Mesodermal cell (in vitro differentiated cells): ENCODE measurements at regions not wholly inside any gene's neighbourhood (a gene's known extent, or its start where the extent isn't known, plus 50 kb on each side); places are given as distances from the start of the nearest gene placed in this dataset.

ENCODE experiments used
- H3K27ac ChIP-seq: 2 replicates; pipeline ENCODE4 v1.7.0; 2013; ENCODE audit warnings: mild to moderate bottlenecking, low read depth, low read length, moderate library complexity; ENCODE audit not compliant: severe bottlenecking
- H3K36me3 ChIP-seq: 2 replicates; pipeline ENCODE4 v1.7.1; 2013; ENCODE audit warnings: mild to moderate bottlenecking, low read length, moderate library complexity; ENCODE audit not compliant: control insufficient read depth, insufficient read depth
- H3K4me1 ChIP-seq: one replicate; pipeline ENCODE4 v1.7.1; 2013; ENCODE audit warnings: mild to moderate bottlenecking, low read length; ENCODE audit not compliant: insufficient read depth, control insufficient read depth, poor library complexity, severe bottlenecking
- H3K4me3 ChIP-seq: 2 replicates; pipeline ENCODE4 v1.7.0; 2013; ENCODE audit warnings: low read length, control low read depth, mild to moderate bottlenecking; ENCODE audit not compliant: insufficient read depth, poor library complexity, severe bottlenecking; ENCODE audit errors: extremely low read depth
- H3K9me3 ChIP-seq: 2 replicates; pipeline ENCODE4 v1.7.1; 2013; ENCODE audit warnings: mild to moderate bottlenecking, low read length, moderate library complexity; ENCODE audit not compliant: control insufficient read depth
- WGBS, 2 experiments: methylation state at CpG; one replicate each; pipeline ENCODE4 v1.1.5; 2013; ENCODE audit warnings: missing lambda C conversion rate in 2 of 2; ENCODE audit not compliant: insufficient coverage in 2 of 2; 5-methylcytosine and 5-hydroxymethylcytosine counted together

DNA sequence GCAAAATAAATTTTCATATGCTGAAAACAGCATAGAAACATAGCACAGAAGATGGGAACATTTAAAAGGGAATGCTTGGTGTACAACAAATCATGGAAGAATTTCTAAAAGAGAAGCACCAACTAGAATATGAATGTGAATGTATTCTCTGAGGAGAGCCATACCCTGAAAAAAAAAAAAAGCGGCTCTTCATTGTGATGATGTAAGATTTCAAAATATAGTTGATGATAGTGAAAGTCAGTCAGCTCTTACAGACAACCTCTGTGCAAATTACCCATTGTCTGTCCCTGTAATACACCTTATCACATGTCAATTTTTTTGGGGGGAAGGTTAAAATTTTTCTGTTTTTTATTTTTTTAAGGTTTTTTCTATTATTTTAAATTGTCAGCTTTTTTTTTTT lies 58.6 kb upstream of the PTCHD4 start:
- no CpG with 5 or more reads among the region's 1 CpG for WGBS, 2 experiments
- Histone ChIP-seq H3K36me3 (no peaks in the 10 kb centered on the region), H3K4me3 (no peak overlapping the region), H3K9me3 (no peaks in the 10 kb centered on the region), H3K27ac (no peak overlapping the region), H3K4me1 (no peaks in the 10 kb centered on the region)
